ENCODE measurements at regions not wholly inside any gene's neighbourhood (a gene's known extent, or its start where the extent isn't known, plus 50 kb on each side); places are given as distances from the start of the nearest gene placed in this dataset.

DNA sequence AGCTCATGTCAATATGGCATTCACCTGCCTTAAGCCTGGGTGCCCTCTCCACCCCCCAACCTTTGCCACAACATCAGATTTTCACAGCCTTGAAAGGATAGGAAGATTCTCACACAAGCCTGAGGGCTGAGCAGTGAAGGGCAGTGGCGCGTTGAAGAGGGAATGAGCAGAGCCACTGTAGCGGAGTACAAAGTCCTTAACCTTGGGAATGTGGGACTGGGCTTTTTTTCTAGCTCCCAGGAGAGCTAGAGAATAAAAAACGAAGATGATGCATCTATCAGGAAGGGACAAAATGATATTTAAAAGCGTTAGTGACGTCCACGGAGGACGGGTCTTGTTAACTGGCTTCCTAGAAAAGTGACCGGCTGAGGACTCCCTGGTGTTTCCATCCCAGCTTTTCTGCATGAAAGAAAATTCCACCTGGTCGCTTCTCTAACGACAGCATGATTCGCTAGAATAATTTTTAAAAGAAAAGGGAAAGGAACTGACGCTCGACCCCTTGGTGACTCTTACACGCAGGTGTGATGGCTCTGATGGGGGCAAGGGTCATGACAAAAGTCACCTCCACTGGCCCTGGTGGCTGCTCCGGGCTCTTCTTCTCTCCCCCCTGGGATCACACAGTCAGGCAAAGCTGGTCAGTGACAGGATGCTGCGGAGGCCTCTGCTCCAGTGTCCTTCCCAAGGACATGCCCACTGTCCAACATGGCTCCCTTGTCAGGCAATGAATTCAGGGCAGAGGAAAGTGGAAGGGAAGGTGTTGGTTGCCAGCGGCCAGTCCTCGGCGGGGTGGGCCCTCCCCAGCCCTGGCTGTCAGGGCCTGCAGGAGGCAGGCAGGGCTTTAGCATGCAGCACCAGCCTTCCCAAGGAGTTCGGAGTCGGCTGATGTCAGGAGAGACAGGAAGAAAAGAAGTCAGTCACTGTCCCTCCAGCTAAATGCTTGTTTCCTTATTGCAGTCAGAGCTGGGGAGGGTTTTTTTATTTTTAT, 58.4 kb upstream of the IRX3 start:
- TF ChIP-seq, protein P1, sequence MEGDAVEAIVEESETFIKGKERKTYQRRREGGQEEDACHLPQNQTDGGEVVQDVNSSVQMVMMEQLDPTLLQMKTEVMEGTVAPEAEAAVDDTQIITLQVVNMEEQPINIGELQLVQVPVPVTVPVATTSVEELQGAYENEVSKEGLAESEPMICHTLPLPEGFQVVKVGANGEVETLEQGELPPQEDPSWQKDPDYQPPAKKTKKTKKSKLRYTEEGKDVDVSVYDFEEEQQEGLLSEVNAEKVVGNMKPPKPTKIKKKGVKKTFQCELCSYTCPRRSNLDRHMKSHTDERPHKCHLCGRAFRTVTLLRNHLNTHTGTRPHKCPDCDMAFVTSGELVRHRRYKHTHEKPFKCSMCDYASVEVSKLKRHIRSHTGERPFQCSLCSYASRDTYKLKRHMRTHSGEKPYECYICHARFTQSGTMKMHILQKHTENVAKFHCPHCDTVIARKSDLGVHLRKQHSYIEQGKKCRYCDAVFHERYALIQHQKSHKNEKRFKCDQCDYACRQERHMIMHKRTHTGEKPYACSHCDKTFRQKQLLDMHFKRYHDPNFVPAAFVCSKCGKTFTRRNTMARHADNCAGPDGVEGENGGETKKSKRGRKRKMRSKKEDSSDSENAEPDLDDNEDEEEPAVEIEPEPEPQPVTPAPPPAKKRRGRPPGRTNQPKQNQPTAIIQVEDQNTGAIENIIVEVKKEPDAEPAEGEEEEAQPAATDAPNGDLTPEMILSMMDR (IDR thresholded peaks at IDR 0.05; ENCODE audit: unreplicated experiment in 3 of 3), result no peak
- peaks cover 38% of the 10 kb centered on the region for H3K27me3 Mint-ChIP-seq (ENCODE audit: low read depth)
- no peak overlapping the region for H3K4me3 Mint-ChIP-seq
- H3K4me1 Mint-ChIP-seq, result no peaks in the 10 kb centered on the region
- peaks cover 3% of the 10 kb centered on the region for H3K36me3 Mint-ChIP-seq (ENCODE audit: low read depth)
- H3K9me3 Mint-ChIP-seq, result peaks cover 10% of the 10 kb centered on the region
- peak overlapping the region in 1 of 3 experiments; percentile 25 for H3K27ac Mint-ChIP-seq

DNA sequence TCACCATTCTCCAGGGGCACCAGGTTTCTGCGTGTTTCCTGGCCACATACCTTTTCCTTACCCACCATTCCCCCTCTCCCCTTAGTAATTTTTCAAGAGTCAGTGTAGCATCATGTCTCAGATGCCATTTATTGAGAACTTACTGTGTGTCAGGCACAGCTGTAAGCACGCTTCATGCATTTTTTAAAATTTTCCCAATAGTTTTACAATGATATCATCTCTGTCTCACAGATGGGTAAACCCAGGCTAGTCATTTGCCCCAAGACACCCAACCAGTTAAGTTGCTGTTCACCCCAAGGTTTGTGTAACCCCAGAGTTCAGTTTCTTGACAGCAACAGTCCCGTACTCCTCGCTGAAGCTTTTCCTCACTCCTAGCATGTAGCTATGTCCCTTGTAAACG, 56.4 kb upstream of the IRX3 start:
- Mint-ChIP-seq H3K9me3 (no peaks in the 10 kb centered on the region), H3K4me1 (no peaks in the 10 kb centered on the region), H3K27ac (no peak overlapping the region), H3K4me3 (no peak overlapping the region), H3K36me3 (ENCODE audit: low read depth) (no peaks in the 10 kb centered on the region), H3K27me3 (ENCODE audit: low read depth) (peaks cover 31% of the 10 kb centered on the region)
- TF ChIP-seq, protein P1 (IDR thresholded peaks at IDR 0.05; ENCODE audit: unreplicated experiment in 3 of 3), result no peak

DNA sequence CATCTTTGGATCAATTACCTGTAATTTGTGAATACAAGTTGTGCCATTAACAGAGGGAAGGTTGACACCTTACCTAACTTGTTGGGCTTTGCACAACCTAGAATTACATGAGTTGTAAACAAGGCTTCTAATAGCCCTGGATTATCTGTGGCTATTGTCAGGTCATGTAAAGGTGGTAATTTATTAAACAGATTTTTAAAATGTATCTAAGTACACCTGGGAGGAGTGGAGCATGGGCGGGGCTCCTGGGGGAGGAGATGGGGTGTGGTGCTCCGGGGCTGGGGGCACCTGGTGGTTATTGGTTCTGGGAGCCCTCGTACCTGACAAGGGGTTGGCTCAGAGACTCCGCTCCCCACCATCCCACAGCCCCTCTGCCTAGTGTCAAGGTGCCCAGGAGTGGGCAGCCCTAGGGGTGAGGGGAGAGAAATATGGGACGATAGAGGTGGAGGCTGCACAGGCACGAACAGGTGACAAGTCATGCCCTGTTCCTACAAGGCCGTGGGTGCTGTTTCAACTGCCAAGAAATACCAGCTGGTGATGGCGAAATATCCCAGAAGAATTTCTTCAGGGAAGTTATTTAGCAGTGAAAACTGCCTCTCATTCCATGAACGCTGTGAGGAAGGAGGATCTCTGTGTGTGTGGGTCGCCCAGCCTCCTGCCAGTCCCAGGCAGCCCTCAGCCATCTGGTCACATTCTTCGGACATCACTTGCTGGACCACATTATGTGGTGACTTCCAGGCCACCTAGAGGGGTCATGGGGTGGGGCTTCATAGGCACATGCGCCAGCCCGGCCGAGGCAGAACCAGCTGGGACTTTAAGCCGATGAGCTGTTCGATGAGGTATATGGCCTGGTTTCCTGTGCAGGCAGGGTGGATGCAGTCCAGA, 55.5 kb upstream of the IRX3 start:
- Mint-ChIP-seq H3K4me1 (no peaks in the 10 kb centered on the region), H3K27me3 (ENCODE audit: low read depth) (peaks cover 31% of the 10 kb centered on the region), H3K27ac (no peak overlapping the region), H3K36me3 (ENCODE audit: low read depth) (no peaks in the 10 kb centered on the region), H3K9me3 (no peaks in the 10 kb centered on the region), H3K4me3 (no peak overlapping the region)
- TF ChIP-seq, protein P1 (IDR thresholded peaks at IDR 0.05; ENCODE audit: unreplicated experiment in 3 of 3), result no peak

DNA sequence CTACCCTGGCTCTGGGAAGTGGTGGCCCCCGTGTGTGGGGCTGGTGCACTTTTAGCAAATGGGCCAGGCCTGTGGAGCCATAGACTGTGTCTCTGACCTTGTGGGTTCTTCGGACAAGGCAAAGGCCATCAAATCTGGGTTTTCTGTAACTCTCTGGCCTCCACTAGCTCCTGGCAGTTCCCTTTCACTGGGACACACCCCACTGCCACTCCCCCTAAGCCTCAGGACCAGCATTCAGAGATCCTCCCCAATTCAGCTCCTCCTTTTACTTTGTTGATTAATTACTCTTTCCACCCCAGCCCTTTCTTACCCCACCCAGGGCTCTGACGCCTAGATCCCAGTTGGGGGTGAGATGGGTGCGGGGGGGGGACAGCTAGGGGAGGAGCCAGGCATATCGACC, 53.9 kb upstream of the IRX3 start:
- H3K4me1 Mint-ChIP-seq, result peaks cover 1% of the 10 kb centered on the region
- no peak overlapping the region for H3K27ac Mint-ChIP-seq

DNA sequence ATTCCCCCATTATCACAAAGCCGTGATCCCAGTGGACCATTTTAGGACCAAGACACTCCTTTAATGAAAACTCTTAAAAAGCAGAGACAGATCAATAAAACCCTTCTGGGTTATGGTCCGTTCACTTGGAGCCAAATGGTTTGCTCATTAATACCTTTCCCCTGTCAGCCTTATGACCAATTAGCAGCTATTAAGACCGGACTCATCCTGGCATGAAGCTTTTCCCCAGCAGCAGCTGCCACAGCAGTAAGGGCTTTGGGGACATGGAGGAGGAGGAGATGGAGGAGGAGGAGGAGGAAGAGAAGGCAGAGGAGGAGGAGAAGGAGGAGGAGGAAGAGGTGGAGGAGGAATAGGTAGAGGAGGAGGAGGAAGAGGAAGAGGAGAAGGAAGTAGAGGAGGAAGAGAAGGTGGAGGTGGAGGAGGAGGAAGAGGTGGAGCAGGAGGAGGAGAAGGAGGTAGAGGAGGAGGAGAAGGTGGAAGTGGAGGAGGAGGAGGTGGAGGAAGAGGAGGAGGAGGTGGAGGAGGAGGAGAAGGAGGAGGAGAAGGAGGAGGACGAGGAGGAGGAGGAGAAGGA, 50.1 kb upstream of the IRX3 start:
- TF ChIP-seq, protein P1 (IDR thresholded peaks at IDR 0.05; ENCODE audit: unreplicated experiment in 3 of 3), result no peak
- Mint-ChIP-seq H3K27ac (no peak overlapping the region), H3K9me3 (no peaks in the 10 kb centered on the region), H3K36me3 (ENCODE audit: low read depth) (no peaks in the 10 kb centered on the region), H3K4me1 (peaks cover 9% of the 10 kb centered on the region), H3K27me3 (ENCODE audit: low read depth) (peaks cover 41% of the 10 kb centered on the region), H3K4me3 (no peak overlapping the region)

More for the DNA sequence above, 53.9 kb upstream of the IRX3 start:
- H3K4me3 Mint-ChIP-seq, result no peak overlapping the region
- TF ChIP-seq, protein P1 (IDR thresholded peaks at IDR 0.05; ENCODE audit: unreplicated experiment in 3 of 3), result no peak
- H3K9me3 Mint-ChIP-seq, result no peaks in the 10 kb centered on the region
- H3K36me3 Mint-ChIP-seq (ENCODE audit: low read depth), result no peaks in the 10 kb centered on the region
- peaks cover 38% of the 10 kb centered on the region for H3K27me3 Mint-ChIP-seq (ENCODE audit: low read depth)
